GM21619 (cell line): ENCODE measurements at regions not wholly inside any gene's neighbourhood (a gene's known extent, or its start where the extent isn't known, plus 50 kb on each side); places are given as distances from the start of the nearest gene placed in this dataset.
A peak's percentile ranks its signal among the peaks of the same experiment; 100 is the strongest.

Experiments
- ATAC-seq: cut with Tn5 transposase; IDR thresholded peaks from one replicate; pipeline ENCODE4 v1.9.1; 2021; ENCODE audit not compliant: unreplicated experiment

GRCh38 chr10:58969576-58969975 is 206.9 kb upstream of the PHYHIPL start:
- ATAC-seq = no peak

DNA sequence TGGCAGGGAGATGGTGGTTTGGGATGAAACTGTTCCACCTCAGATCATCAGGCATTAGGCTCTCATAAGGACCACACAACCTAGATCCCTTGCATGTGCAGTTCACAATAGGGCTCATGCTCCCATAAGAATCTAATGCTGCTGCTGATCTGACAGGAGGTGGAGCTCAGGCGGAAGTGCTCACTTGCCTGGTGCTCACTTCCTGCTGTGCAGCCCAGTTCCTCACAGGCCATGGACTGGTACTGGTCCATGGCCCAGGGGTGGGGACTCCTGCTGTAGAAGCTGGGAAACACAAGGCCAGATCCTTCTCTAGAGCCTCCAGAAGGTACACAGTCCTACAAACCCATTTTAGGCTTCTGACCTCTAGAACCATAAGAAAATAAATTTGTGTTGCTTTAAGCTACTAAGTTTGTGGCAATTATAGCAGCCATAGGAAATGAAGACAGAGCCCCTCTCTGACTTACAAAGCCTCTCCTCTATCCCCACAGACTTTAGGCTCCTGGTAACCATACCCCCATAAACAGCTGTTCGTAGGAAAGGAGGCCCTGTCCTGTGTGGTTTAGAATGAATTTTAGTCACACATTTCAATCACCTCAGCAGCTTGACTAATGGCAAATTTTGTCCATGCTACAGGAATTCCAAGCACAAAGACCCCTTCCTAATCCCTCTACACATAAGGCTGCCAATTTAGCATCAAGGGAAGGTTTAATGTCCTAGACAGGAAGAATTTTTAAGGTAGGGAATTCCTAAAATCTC is 206.1 kb upstream of the PHYHIPL start:
- ATAC-seq = no peak

DNA sequence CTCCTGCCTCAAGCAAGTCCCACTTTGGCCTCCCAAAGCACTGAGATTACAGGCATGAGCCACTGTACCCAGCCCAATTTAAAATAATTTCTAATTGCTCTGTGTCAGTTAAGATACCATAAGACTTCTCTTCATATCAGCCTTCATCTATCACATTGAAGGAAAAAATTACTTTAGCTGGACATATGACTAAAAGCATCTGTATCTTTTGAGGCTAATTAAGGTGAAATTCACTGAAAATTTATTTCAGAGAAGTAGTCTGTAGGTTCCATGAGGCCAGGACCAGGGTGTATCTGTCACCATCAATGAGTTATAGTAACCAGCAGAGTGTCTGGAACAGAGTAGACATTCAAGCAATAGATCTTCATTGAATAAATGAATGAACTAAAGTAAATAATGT is 205.2 kb upstream of the PHYHIPL start:
- no peak for ATAC-seq

GRCh38 chr10:58971796-58972491 is 204.5 kb upstream of the PHYHIPL start:
- no peak for ATAC-seq

- ATAC-seq = no peak
These were observed 203.7 kb upstream of the PHYHIPL start for GRCh38 chr10:58972576-58973234.

GRCh38 chr10:58973235-58973595 is 203.2 kb upstream of the PHYHIPL start:
- ATAC-seq = no peak

GRCh38 chr10:58976254-58976653 is 200.2 kb upstream of the PHYHIPL start:
- no peak for ATAC-seq

GRCh38 chr10:58979711-58980110 is 196.7 kb upstream of the PHYHIPL start:
- no peak for ATAC-seq

DNA sequence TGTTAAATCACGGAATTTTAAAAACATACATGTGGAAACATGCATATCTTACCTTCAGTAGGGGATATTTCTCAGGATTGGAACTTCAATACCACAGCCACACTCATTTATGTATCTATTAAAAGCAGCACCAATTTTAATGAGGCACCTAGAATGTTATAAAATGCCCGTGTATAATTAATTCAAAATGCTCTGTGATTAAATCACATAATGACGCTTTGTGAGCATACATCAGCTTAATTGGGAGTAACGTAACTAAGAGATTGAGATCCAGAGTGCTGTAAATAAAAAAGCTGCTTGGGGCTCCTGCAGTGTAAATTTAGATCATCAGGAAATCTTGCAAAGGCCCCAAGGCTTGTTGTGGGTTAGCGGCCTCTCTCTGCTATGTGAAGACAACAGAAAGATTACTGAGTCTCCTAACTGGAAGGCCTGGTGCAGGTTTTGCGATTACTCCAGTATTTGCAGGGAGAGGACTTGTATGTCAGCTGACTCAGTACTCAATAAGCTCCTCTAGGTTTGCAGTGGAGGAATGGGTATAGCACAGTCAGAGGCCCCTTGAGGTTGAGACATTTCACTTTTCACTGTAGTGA is 195.5 kb upstream of the PHYHIPL start:
- ATAC-seq = no peak

DNA sequence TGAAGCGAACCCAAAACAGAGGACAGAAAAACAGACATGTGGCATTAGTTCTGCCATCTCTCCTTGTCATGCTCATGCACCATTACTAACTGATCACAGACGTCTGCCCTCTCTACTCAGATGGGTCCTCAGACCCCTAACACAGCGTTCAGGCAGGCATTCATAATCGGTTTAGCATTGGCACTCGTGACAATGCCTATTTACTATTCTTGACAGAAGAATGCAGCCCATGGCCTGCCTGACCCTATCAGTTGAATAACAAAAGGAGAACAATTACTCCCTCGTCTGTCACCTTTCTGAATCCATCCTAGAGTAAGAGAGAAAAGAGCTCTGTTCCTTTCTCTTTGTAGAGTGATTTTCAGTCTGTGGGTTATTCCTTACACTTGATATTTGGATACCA is 194.6 kb upstream of the PHYHIPL start:
- ATAC-seq = no peak

DNA sequence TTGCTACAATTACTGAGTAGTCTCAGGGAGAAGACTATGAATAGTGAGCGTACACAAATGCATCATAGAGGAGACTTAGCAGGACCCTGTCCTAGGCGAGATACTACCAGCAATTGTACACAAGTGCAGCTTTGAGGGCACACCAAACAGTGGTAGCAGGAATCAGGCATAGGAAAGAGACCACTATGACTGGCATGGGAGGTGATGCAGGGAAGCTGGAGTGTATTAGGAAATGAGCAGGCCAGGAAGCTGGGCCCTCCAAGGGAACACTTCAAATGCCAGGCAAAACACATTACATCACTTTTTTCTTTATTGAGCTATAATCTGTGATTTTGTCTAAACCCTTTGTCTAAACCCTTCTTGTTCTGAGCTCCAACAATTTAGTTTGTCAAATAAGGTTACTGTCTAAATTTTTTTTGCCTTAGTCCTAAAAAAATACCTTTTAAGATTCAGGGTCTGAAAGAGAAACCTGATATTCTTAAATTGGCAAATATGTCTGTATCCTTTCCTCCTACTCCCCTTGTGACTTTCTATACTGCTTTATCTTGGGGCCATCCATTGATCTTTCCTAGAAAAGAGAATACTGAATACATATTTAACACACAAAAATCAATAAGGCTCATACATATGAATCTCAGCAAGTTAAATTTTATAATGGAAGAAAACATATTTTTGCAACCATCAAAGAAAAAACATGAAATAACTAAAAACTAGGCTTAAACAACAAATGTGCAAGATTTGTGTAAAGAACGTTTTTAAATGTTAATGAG is 193.8 kb upstream of the PHYHIPL start:
- ATAC-seq = no peak

DNA sequence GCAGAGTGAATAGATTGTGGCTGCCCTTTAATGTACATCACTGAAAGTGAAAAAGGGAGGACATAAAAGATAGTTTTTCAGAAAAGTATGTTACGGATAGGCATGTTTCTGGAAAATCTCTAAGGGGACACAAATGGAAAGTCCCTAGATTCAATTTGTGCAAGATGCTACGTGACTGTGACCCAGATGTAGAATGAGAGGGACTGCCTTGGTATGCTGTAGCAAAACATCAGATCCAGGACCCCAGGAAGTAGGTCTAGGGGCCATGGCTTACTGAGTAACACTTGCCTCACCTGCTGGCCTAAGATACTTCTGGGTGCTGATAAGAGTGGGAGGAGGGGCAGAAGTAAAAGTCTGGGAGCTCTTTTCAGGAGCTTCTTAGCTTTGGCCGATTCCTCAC is 191.2 kb upstream of the PHYHIPL start:
- ATAC-seq = no peak

DNA sequence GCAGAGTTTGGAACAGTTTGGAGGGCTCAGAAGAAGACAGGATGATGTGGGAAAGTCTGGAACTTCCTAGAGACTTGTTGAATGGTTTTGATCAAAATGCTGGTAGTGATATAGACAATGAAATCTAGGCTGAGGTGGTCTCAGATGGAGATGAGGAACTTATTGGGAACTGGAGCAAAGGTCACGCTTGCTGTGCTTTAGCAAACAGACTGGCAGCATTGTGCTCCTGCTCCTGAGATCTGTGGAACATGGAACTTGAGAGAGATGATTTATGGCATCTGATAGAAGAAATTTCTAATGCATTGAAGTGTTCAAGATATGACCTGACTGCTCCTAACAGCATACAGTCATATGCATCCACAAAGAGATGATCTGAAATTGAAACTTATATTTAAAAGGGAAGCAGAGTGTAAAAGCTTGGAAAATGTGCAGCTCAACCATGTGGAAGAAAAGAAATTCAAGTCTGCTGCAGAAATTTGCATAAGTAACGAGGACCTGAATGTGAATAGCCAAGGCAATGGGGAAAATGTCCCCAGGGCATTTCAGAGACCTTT is 186.9 kb upstream of the PHYHIPL start:
- no peak for ATAC-seq

GRCh38 chr10:58990693-58991092 is 185.8 kb upstream of the PHYHIPL start:
- no peak for ATAC-seq

DNA sequence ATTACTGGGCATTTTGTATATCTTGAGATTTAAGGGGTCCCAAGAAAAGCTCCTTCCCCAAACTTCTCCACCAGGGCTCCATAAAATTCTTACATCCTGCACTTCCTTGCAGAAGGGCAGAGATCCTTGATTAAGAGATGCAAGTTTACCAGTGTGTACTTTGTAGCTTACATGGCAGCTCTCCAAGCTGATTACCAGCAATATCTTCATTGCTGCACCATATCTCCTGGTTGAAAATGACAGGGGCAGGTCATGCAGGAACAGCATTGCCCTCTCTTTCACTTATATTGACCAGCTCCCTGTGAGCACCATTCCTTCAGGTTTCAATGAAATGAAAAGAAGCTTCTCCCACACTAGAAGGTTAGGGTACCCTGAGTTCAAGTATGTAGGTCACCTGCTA is 184.6 kb upstream of the PHYHIPL start:
- ATAC-seq = no peak

DNA sequence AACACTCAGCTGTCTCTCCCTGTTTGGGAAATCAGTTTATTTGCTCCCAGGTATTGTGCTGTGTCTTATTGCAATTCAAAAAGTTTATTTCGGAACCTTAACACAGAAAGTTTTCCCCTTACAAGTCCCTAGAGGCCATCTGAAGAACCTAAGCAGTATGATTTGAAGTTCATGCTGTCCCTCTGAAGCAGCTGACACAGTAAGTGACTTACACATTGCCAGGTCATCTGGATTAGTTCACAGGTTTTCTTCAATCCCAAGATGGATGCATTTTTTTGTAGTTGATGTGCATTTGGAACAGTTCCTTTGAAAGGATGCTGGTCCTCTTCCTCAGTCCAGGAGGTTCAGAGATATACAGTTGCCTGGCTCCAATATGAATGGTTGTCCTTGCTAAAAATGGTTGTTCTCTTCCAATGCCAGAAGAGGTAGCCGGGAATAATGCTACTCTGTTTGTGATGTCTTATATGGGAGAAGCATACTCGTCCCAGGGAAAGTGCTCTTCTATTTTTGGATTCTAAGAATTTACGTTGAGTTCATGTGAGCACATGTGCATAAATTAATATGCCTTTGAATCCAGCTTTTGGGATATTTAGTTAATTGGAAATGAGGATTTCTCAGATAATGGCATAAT is 183.5 kb upstream of the PHYHIPL start:
- no peak for ATAC-seq

DNA sequence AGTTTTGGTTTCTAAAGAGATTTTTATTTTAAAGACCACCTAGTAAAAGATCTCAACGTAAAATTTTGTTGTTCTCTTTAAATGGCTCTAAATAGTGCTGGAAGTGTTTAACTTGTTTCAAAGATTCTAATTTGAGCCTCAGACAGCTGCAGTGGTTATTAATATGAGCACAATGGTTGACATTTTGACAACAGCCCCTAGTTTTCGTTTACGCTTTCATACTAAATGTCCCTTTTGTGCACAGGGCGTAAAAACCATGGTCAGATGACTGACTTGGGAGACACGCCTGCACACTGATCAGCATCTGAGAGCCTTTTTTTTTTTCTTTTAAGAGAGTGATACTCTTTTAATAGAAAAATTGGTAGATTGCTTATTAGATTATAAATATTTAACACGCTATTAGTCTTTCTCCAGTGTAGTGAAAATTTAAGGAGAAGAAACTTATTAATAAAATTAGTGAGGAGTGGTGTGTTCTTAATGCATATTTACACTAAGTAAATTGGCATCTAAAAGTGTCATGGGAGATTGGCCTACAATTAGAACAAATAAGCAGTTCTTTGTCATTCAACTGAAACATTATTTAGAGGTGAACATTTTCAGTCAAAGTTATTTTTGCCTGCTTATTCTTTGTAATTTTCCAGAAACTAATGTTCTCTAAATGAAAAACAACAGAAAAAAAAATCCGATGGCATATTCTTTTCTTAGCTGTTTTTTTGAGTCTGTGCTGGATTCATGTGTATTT is 182.8 kb upstream of the PHYHIPL start:
- ATAC-seq = peak; percentile 78

DNA sequence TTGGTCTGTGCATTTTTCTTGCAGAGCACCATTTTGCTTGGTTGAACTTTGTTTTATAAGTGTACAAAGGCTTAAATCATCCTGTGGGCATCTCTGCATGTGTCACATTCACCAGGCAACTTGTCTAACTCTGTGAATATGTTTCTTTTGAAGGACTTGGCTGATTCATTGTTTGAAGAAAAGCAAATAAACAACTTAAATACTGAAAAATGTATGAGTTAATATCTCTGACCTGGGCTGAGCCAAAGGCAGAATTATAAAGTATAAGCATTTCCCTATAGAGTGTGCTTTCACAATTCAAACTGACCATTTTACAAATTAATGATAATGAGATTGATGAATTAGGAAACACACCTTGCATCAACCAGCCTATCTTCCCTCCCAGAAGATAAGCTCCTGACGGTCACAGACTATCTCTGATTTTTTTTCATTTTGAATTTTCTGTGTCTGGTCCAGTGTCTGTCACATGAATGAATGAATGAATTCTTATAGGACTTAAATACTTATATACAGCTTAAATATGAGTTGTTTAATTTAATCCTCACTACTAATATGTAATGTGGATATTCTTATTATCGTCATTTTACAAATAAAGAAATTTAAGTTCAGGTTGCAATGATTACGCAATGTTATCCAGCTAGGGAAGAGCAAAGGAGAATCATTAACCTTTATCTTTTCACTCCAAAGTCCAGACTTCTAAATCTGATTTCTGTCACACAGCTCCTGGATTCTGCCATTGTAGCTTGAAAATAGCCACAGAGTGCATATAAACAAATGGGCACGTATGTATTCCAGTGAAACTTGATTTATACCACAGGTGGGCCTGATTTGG is 182.0 kb upstream of the PHYHIPL start:
- ATAC-seq = no peak
